ENCODE measurements at regions not wholly inside any gene's neighbourhood (a gene's known extent, or its start where the extent isn't known, plus 50 kb on each side); places are given as distances from the start of the nearest gene placed in this dataset.

DNA sequence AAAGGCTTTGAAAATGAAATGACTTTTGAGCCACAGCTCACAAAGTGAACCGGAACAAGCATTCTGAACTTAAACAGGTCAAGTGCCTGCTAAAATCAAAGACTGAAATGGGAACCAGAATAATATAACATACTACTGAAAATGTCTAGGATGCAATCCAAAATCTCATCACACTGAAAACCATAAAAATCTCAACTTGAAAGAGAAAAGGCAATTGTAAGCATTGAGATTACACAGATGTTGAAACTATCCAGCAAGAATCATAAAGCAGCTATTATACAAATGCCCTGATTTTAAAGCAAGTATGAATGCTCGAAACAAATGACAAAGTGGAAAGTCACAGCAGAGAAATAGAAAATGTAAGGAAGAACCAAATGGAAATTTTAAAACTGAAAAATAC lies 211.5 kb upstream of the GAS1 start:
- TF ChIP-seq, protein P1, sequence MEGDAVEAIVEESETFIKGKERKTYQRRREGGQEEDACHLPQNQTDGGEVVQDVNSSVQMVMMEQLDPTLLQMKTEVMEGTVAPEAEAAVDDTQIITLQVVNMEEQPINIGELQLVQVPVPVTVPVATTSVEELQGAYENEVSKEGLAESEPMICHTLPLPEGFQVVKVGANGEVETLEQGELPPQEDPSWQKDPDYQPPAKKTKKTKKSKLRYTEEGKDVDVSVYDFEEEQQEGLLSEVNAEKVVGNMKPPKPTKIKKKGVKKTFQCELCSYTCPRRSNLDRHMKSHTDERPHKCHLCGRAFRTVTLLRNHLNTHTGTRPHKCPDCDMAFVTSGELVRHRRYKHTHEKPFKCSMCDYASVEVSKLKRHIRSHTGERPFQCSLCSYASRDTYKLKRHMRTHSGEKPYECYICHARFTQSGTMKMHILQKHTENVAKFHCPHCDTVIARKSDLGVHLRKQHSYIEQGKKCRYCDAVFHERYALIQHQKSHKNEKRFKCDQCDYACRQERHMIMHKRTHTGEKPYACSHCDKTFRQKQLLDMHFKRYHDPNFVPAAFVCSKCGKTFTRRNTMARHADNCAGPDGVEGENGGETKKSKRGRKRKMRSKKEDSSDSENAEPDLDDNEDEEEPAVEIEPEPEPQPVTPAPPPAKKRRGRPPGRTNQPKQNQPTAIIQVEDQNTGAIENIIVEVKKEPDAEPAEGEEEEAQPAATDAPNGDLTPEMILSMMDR (IDR thresholded peaks at IDR 0.05) = no peak
- TF ChIP-seq POLR2A (IDR thresholded peaks at IDR 0.05) (no peak), POLR2AphosphoS5 (IDR thresholded peaks at IDR 0.05) (no peak)

All from suprapubic skin (tissue), 4 donors.